HG02610 (cell line): ENCODE measurements at regions not wholly inside any gene's neighbourhood (a gene's known extent, or its start where the extent isn't known, plus 50 kb on each side); places are given as distances from the start of the nearest gene placed in this dataset.

Experiments
- ATAC-seq: cut with Tn5 transposase; IDR thresholded peaks from one replicate; pipeline ENCODE4 v1.9.1; 2021; ENCODE audit warnings: mild to moderate bottlenecking, moderate library complexity; ENCODE audit not compliant: unreplicated experiment

GRCh38 chr13:47459512-47459911 is 541.6 kb downstream of the SUCLA2 start:
- no peak for ATAC-seq

- no peak for ATAC-seq
Observed at GRCh38 chr13:47457626-47458025, 543.4 kb downstream of the SUCLA2 start.

- ATAC-seq: no peak
Observed at GRCh38 chr13:47455626-47456025, 545.4 kb downstream of the SUCLA2 start.

GRCh38 chr13:47454986-47455385 is 546.1 kb downstream of the SUCLA2 start:
- ATAC-seq: no peak

- ATAC-seq: no peak
Observed at GRCh38 chr13:47437406-47437805, 540.6 kb upstream of the HTR2A start.

DNA sequence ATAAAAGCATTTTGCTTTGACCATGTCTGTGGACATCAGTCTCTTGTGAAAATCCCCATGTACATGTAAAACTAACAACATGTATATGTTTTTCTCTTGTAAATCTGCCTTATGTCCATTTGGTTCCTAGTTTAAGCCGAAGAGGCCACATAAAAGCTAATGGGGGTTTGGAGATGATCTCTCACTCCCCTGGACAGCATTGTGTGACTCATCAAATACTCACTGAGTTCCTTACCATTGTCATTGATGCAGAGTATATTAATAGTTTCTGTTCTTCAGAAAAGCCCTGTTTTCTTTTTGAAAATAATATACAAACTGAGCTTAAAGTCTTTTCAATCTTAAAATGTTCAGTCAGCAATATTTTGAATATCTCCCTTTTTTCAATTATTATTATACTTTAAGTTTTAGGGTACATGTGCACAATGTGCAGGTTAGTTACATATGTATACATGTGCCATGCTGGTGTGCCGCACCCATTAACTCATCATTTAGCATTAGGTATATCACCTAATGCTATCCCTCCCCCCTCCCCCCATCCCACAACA is 536.7 kb upstream of the HTR2A start:
- no peak for ATAC-seq

DNA sequence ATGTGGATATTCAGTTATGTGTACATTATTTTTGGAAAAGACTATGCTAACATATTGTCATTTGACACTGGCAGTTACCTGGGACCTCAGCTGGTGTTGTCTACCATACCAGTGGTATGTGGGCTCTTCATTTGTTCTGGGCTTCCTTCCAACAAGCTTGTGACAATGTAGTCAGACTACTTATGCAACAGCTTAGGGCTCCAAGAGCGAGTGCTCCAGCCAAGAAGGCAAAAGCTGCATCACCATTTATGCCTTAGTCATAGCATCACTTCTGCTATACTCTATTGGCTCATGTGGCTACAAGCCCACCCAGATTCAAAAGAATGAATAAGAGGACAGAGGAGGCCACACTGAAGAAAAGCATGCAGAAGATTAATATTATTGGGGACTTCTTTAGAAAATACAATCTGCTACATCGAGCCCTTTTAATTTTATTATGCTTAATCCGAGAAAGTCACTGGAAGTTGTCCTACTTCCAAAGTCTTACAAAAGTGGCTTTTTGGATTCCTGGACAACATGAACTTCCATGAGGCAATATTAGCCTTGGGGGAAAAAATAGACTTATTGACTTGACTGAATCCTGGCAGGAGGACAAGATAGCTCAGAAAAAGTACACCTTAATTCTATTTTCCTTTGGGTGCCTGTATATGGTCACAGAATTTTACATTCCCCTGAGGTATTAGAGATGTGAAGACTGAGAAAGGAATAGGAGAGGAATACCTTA is 529.4 kb upstream of the HTR2A start:
- ATAC-seq: no peak

- no peak for ATAC-seq
Observed at GRCh38 chr13:47421525-47421924, 524.7 kb upstream of the HTR2A start.

GRCh38 chr13:47420568-47420967 is 523.7 kb upstream of the HTR2A start:
- ATAC-seq: no peak

DNA sequence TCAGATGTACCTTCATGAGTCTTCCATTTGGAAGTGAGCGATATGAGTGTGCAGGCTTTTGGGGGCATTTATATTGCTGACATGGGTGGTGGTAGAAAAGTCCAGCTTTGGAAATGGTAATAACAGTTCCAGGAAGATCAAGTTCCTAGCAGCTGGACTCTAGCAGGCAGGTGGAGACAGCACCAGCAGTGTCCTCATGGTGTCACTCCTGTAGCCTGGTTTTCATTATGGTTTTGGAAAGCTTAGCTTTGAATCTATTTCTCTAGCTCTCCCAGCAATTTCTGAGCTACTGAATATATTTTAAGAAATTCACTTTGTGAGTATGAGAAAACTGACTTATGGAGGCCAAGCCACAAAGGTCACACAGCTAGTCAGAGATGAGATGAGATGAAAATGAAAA is 523.2 kb upstream of the HTR2A start:
- no peak for ATAC-seq

- no peak for ATAC-seq
Observed at GRCh38 chr13:47418206-47418920, 521.5 kb upstream of the HTR2A start.

DNA sequence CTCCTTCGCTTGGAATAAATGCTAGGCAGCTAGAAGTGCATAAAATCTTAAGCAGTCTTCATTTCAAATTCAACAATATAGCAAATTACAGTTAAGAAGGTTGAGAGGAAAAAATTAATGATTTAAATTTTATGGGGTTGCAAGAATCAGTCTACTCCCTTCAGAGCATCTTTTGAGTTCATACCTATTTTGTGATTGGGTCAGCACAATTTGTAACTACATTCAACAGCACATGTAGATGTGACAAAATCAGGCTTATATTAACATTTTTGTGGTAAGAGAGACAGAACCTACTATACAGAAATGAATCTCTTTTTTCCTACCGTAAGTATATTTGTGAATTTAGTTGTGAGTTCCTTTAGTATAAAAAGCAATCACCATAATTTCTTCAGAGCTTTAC is 520.6 kb upstream of the HTR2A start:
- no peak for ATAC-seq

DNA sequence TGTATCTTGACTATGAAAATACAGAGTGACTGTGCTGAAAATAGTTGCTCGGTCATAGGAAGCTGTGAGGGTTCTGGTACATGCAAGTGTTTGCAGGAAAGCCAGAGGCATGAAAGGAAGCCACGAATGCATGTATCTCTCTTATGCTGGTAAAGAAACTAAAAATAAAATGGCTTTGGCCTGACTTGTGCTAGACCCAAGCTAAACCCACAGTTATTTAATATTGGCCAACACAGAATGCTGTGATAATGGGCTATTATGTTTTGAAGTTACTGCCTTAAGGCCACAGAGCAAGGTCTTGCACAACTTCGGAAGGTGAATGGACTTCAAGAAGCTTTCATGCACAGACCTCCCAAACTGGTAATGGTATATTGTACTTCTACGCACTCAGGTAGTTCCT is 518.2 kb upstream of the HTR2A start:
- no peak for ATAC-seq

- no peak for ATAC-seq
Observed at GRCh38 chr13:47413526-47413925, 516.7 kb upstream of the HTR2A start.

DNA sequence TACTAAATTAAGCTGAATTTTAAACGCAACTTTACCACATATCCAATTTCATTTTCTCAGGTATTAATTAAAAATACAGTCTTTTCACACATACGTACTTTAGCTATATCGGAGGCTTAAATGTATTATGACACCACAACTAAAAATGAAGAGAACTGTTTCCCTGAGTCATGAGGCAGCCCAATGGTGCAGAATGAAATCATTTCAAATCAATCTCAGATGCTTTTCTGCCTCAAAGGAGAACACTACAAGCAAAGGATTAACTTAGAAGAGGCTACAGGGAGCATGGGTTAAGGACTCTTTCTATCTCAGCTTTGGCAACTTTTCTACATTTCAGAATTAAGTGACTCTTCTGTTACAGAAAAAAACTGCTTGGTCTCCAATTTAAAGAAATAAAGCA is 516.3 kb upstream of the HTR2A start:
- no peak for ATAC-seq

DNA sequence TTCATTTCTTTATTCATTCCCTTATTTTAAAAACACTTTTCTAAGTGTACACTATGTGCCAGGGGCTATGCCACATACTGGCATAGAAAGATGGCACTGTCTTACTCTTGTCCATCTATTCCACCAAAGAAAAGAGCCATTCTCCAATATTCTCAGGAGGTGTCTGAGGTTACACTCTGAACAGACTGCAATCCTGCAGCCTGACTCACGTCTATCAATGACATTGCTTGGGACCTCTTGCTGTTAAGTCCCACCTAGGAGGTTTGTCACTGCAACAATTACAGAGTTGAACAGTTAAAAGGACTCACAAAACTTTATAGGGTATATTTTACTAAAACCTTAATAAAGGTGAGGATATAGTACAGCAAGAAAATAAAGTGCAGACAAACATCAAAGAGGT is 512.9 kb upstream of the HTR2A start:
- no peak for ATAC-seq

DNA sequence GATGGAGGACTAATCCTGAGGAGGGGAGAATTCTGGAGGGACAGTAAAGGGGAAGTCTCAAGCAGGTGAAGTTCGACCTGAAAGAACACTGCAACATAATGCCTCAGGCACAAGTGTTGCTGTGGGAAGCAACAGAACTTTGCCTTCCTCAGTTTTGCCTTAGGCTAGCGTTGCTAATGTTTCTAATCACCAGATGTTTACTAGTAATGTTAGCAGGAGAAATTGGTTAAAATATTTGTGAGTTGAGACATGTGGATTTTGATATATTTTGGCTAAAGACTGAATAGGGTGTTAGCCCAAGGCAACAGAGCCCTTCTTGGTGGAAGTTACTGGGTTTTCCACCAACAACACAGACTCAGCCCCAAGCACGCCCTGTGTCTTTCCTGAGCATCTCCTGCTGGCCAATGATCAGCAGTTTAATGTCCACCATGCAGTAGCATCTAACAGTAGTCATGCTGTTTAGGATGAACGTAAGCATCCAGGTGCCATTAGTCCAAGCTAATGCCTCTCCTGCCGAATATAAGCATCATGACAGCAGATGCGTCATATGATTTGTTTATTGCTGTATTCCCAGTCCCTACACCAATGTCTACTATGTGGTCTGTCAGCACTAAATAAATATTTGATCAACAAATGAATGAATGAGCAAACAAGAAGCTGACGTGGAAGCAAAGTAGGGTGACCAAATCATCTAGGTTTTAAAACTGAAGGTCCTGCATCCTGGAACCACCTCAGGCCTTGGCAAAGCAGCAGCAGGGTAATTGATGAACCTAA is 511.9 kb upstream of the HTR2A start:
- no peak for ATAC-seq

DNA sequence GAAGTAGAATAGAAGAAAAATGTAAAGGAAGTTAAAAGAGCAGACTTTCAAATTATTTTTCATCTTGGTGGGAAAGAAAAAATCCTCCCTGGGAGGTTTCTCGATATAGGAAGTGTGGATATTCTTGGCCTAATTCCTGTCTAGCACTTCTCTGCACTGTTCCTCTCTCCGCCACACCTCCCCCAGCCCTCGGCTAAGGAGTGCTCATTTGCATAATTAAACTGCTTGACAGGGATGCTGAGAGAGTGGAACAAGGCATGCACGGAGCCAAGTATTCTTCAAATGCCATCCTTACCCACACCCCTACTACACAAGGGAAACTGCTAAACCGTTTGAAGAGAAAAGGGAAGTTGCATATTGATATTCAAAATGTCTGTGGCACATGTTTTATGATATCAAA is 511.0 kb upstream of the HTR2A start:
- no peak for ATAC-seq

DNA sequence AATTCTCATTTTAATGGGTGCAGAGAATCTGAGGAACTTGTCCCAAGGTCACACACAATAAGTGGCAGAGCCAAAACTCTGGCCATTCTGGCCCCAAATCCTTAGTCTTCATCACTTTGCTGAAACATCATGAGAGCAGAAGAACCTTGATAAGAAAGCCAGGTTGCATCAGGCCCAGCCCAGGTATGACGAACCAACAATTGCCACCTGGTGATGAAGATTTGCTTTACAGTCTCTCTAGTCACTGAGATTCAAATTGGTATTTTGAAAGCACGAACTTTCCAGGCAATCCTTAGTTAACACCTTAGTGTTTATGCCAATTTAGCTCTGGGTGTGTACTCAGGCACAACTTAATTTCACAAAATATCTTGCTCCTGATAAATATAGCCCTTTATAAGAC is 502.7 kb upstream of the HTR2A start:
- ATAC-seq: no peak

DNA sequence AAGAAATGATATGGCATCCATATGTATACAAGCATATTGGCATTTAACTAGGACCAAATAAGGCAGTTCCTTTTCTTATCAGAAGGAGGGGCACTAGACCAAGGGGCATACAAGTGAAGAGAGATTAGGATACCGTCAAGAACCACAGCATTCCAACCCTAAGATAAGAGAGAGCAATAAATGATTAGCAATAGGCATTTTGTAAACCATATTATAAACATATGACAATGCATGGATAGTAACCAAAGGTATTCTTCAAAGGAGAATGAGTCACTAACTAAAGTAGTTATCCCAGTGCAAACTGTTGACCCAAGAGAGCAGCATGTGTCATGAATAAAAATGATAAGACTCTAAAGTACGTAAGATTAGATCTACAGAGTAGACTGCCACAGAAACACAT is 500.9 kb upstream of the HTR2A start:
- no peak for ATAC-seq

GRCh38 chr13:47396915-47397314 is 500.1 kb upstream of the HTR2A start:
- ATAC-seq: no peak

DNA sequence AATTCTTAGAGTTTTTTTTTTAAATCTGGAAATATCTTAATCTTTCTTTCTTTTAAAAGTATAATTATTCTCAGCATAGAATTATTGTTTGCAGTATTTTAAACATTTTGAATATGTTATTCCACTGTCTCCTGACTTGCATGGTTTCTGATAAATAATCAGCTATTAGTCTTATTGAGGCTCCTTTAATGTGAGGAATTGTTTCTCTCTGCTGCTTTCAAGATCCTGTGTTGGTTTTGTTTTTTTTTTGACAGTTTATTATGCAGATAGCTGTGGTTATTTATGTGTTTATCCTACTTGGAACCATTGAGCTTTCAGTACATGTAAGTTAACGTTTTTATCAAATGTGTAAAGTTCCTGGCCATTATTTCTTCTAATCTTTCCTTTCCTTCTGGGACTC is 477.9 kb upstream of the HTR2A start:
- no peak for ATAC-seq
